HCT116 (cell line): ENCODE measurements at regions not wholly inside any gene's neighbourhood (a gene's known extent, or its start where the extent isn't known, plus 50 kb on each side); places are given as distances from the start of the nearest gene placed in this dataset.

Experiments
- ATAC-seq: fragments of 200-7000 bp; cut with Tn5 transposase; 2 replicates; pipeline ENCODE4 v1.9.1; 2020; ENCODE audit warnings: mild to moderate bottlenecking, moderate library complexity
- BruUV-seq: library from RNA; stranded (reverse); fragments of 400-500 nt; replicated peaks from 2 replicates; lab custom pipeline; 2021; lab: Mats Ljungman, UMichigan
- CTCF ChIA-PET: fragments of 300-600 bp; sonication (Branson Sonifier 250); formaldehyde crosslinking; loops from one replicate; lab custom pipeline; 2021; ENCODE audit warnings: antibody characterized with exemption; lab: Charles Lee
- POLR2A ChIA-PET: fragments of 300-600, 350-600 bp; sonication (Branson Sonifier 250); formaldehyde crosslinking; loops from one replicate; lab custom pipeline; 2021; ENCODE audit warnings: antibody characterized with exemption; lab: Charles Lee
- RAD21 ChIA-PET, 2 experiments: fragments of 300-600 bp; sonication (Branson Sonifier 250); formaldehyde crosslinking; loops; one replicate each; lab custom pipeline; 2023; ENCODE audit warnings: low total read pairs in 2 of 2; ENCODE audit not compliant: uncharacterized antibody in 2 of 2, unreplicated experiment in 2 of 2, low non-redundant PET in 1 of 2; lab: Charles Lee
- DNase-seq: peaks from one replicate; pipeline ENCODE4 v3.0.0-alpha.2; 2010; ENCODE audit warnings: low read depth, low spot score
- H2AFZ ChIP-seq: fragments of 200-600 bp; shearing (Covaris generic), sonication (generic); 2 replicates; pipeline ENCODE4 v1.6.1; 2017; ENCODE audit warnings: low read depth, mixed run types, mixed read lengths, antibody characterized with exemption, low read length; ENCODE audit not compliant: poor library complexity, severe bottlenecking
- H3K27ac ChIP-seq: 2 replicates; pipeline ENCODE4 v1.5.1; 2012; ENCODE audit warnings: low read depth, low read length
- H3K27me3 ChIP-seq: fragments of 200-600 bp; sonication (generic); 2 replicates; pipeline ENCODE4 v1.6.1; 2016; ENCODE audit warnings: mixed run types, low read length, mixed read lengths; ENCODE audit not compliant: insufficient read depth
- H3K36me3 ChIP-seq, 2 experiments: fragments of 200-500 bp in 1 of 2; fragments of 200-600 bp in 1 of 2; sonication (Bioruptor generic) in 1 of 2; sonication (generic) in 1 of 2; 2 replicates each; pipeline versions ENCODE4 v1.5.1 to v1.6.1; 2014 to 2016; ENCODE audit warnings: low read length in 2 of 2, inconsistent platforms in 1 of 2, mixed read lengths in 1 of 2, mixed run types in 1 of 2; ENCODE audit not compliant: insufficient read depth in 2 of 2, control insufficient read depth in 1 of 2
- H3K4me1 ChIP-seq, 2 experiments: fragments of 200-600 bp in 1 of 2; sonication (generic) in 1 of 2; 2 replicates each; pipeline versions ENCODE4 v1.5.1 to v1.6.1; 2012 to 2017; ENCODE audit warnings: low read length in 2 of 2, inconsistent platforms in 1 of 2, mild to moderate bottlenecking in 1 of 2, mixed read lengths in 1 of 2, mixed run types in 1 of 2, moderate library complexity in 1 of 2; ENCODE audit not compliant: insufficient read depth in 2 of 2, control insufficient read depth in 1 of 2
- H3K4me2 ChIP-seq: fragments of 200-600 bp; sonication (generic); 2 replicates; pipeline ENCODE4 v1.6.1; 2017; ENCODE audit warnings: mixed run types, low read length, mixed read lengths
- H3K4me3 ChIP-seq, 2 experiments: fragments of 200-600 bp in 1 of 2; sonication (generic) in 1 of 2; replicated peaks in 1 of 2; 2 replicates each; pipeline ENCODE4 v1.5.1; 2011 to 2016; ENCODE audit warnings: low read length in 2 of 2, control low read depth in 1 of 2, low read depth in 1 of 2, mild to moderate bottlenecking in 1 of 2, mixed read lengths in 1 of 2, mixed run types in 1 of 2
- H3K79me2 ChIP-seq: fragments of 200-600 bp; sonication (generic); 2 replicates; pipeline ENCODE4 v1.6.1; 2017; ENCODE audit warnings: mild to moderate bottlenecking, mixed run types, low read length, moderate library complexity, mixed read lengths; ENCODE audit not compliant: insufficient read depth
- H3K9ac ChIP-seq: fragments of 200-600 bp; sonication (generic); 2 replicates; pipeline ENCODE4 v1.6.1; 2016; ENCODE audit warnings: low read length, mixed read lengths
- H3K9me2 ChIP-seq: fragments of 200-600 bp; sonication (generic), shearing (Covaris generic); 2 replicates; pipeline ENCODE4 v1.6.1; 2017; ENCODE audit warnings: mixed run types, mild to moderate bottlenecking, moderate library complexity; ENCODE audit not compliant: insufficient read depth
- H3K9me3 ChIP-seq, 2 experiments: fragments of 200-500 bp in 1 of 2; fragments of 200-600 bp in 1 of 2; sonication (Bioruptor generic) in 1 of 2; sonication (generic) in 1 of 2; 2 replicates each; pipeline ENCODE4 v1.6.1; 2014 to 2017; ENCODE audit warnings: low read length in 2 of 2, mixed read lengths in 2 of 2, inconsistent platforms in 1 of 2, low read depth in 1 of 2, mild to moderate bottlenecking in 1 of 2, mixed run types in 1 of 2, moderate library complexity in 1 of 2; ENCODE audit not compliant: control insufficient read depth in 1 of 2, insufficient read depth in 1 of 2
- H4K20me1 ChIP-seq: fragments of 200-600 bp; sonication (generic), shearing (Covaris generic); 2 replicates; pipeline ENCODE4 v1.6.1; 2017; ENCODE audit warnings: mixed run types, mild to moderate bottlenecking, moderate library complexity; ENCODE audit not compliant: insufficient read depth
- EGR1 ChIP-seq: IDR thresholded peaks from 2 replicates; pipeline ENCODE4 v1.6.1; 2012; ENCODE audit warnings: low read depth
- ELF1 ChIP-seq: IDR thresholded peaks from 2 replicates; pipeline ENCODE4 v1.6.1; 2012; ENCODE audit warnings: low read depth, borderline replicate concordance
- EZH2phosphoT487 ChIP-seq: fragments of 200-600 bp; IDR thresholded peaks from 2 replicates; pipeline ENCODE4 v1.6.1; 2018; ENCODE audit warnings: antibody characterized with exemption, borderline replicate concordance
- SIN3A ChIP-seq: IDR thresholded peaks from 2 replicates; pipeline ENCODE4 v1.6.1; 2012; ENCODE audit warnings: low read depth
- SRF ChIP-seq: IDR thresholded peaks from 2 replicates; pipeline ENCODE4 v1.6.1; 2012; ENCODE audit warnings: low read depth
- YY1 ChIP-seq: IDR thresholded peaks from 2 replicates; pipeline ENCODE4 v1.6.1; 2011; ENCODE audit warnings: low read length, low read depth, moderate library complexity, mild to moderate bottlenecking; ENCODE audit not compliant: insufficient replicate concordance; ENCODE audit errors: extremely low read depth
- ZFX ChIP-seq: fragments of 450-650 bp; IDR thresholded peaks from 2 replicates; pipeline ENCODE4 v1.6.1; 2017
- ZNF274 ChIP-seq: fragments of 200-500 bp; sonication (Bioruptor generic); IDR thresholded peaks from 2 replicates; pipeline ENCODE4 v1.6.1; 2014; ENCODE audit warnings: mild to moderate bottlenecking, low read depth, low read length, inconsistent platforms
- intact Hi-C: fragments of 100-400 bp; cut with micrococcal nuclease; formaldehyde crosslinking; loops from 2 replicates; pipeline ENCODE4 v1.10.0; 2022
- TF ChIP-seq, protein P1 (sequence below): IDR thresholded peaks from 2 replicates; pipeline ENCODE4 v1.6.1; 2012; ENCODE audit warnings: low read depth

DNA sequence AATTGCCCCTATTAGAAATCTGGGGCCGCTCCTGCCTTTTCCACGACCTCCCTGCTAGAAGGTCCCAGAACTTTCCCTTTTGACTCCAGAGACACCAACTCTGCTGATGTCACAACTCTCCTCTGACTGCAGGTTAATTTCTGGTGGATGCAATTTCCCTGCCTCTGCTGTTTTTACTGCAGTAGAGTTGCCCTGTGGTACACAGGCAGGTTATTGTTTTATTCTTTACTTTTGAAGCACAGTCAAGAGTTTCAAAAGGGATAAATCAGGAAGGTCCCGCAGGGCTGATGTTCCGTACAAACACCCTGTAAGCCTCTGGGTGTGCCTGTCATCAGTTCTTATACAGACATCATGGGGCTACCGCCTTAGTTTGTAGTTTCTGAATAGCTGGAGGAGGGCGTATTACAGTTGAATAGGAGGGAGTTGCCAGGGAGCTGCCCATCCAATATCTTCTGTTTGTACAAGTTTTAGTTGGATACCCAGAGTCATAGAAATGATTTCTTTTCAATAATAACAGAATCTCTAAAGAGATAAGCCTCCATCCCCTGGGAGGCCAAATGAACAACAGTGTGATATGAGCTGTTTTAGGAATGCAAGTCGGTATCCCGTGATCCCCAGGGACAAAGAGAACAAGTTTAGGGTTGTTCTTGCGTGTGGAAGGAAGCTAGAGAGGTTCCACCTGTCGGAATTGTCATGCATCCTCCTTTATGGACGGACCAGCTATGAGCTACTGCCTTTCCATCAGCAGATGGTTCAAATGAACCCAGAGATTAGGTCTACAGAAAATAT, 108.4 kb upstream of the COPS8 start:
- no peaks in the 10 kb centered on the region for H3K9me3 ChIP-seq
- no peak for TF ChIP-seq SRF
- no peak for TF ChIP-seq ZNF274
- no peak for TF ChIP-seq EGR1
- TF ChIP-seq SIN3A: no peak
- TF ChIP-seq, protein P1, sequence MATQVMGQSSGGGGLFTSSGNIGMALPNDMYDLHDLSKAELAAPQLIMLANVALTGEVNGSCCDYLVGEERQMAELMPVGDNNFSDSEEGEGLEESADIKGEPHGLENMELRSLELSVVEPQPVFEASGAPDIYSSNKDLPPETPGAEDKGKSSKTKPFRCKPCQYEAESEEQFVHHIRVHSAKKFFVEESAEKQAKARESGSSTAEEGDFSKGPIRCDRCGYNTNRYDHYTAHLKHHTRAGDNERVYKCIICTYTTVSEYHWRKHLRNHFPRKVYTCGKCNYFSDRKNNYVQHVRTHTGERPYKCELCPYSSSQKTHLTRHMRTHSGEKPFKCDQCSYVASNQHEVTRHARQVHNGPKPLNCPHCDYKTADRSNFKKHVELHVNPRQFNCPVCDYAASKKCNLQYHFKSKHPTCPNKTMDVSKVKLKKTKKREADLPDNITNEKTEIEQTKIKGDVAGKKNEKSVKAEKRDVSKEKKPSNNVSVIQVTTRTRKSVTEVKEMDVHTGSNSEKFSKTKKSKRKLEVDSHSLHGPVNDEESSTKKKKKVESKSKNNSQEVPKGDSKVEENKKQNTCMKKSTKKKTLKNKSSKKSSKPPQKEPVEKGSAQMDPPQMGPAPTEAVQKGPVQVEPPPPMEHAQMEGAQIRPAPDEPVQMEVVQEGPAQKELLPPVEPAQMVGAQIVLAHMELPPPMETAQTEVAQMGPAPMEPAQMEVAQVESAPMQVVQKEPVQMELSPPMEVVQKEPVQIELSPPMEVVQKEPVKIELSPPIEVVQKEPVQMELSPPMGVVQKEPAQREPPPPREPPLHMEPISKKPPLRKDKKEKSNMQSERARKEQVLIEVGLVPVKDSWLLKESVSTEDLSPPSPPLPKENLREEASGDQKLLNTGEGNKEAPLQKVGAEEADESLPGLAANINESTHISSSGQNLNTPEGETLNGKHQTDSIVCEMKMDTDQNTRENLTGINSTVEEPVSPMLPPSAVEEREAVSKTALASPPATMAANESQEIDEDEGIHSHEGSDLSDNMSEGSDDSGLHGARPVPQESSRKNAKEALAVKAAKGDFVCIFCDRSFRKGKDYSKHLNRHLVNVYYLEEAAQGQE: no peak
- TF ChIP-seq YY1: no peak
- no peak for TF ChIP-seq ZFX
- no peak for TF ChIP-seq EZH2phosphoT487
- no peak for TF ChIP-seq ELF1
- H3K36me3 ChIP-seq: no peaks in the 10 kb centered on the region
- no peak overlapping the region for H2AFZ ChIP-seq
- H3K4me3 ChIP-seq: no peak overlapping the region
- intact Hi-C loops: no loop called here
- H3K4me2 ChIP-seq: no peak overlapping the region
- DNase-seq: no peak
- BruUV-seq: no TSS peak
- POLR2A ChIA-PET: no interaction called here
- H3K27me3 ChIP-seq: peaks cover 54% of the 10 kb centered on the region
- no peak overlapping the region for H3K9ac ChIP-seq
- H3K79me2 ChIP-seq: no peaks in the 10 kb centered on the region
- CTCF ChIA-PET: no interaction called here
- H3K27ac ChIP-seq: no peak overlapping the region
- no peak for ATAC-seq
- no peaks in the 10 kb centered on the region for H3K4me1 ChIP-seq
- no peaks in the 10 kb centered on the region for H3K9me2 ChIP-seq
- H4K20me1 ChIP-seq: no peaks in the 10 kb centered on the region
- RAD21 ChIA-PET: no interaction called here
